CD4-positive, alpha-beta T cell (primary cell): ENCODE measurements at regions not wholly inside any gene's neighbourhood (a gene's known extent, or its start where the extent isn't known, plus 50 kb on each side); places are given as distances from the start of the nearest gene placed in this dataset.

Source experiments
- ATAC-seq: fragments of 200-7000 bp; cut with Tn5 transposase; one replicate; pipeline ENCODE4 v1.10.0; 2022; ENCODE audit warnings: mild to moderate bottlenecking; ENCODE audit not compliant: poor library complexity
- CTCF ChIA-PET: fragments of 350-600 bp; sonication (Branson Sonifier 250); formaldehyde crosslinking; loops from one replicate; lab custom pipeline; 2021; ENCODE audit warnings: antibody characterized with exemption, inconsistent platforms; lab: Charles Lee
- POLR2A ChIA-PET: fragments of 350-600 bp; sonication (Branson Sonifier 250); formaldehyde crosslinking; loops from one replicate; lab custom pipeline; 2021; ENCODE audit warnings: antibody characterized with exemption, inconsistent platforms; lab: Charles Lee
- DNase-seq, 14 experiments: peaks; one replicate each; pipeline ENCODE4 v3.0.0-alpha.2; 2013 to 2020; ENCODE audit warnings: mixed read lengths in 2 of 14
- H3K27ac ChIP-seq, 2 donors: one replicate each; pipeline versions ENCODE4 v1.5.1 to v1.7.0; 2013; ENCODE audit warnings: low read length in 2 of 2, low read depth in 1 of 2, mild to moderate bottlenecking in 1 of 2
- H3K27me3 ChIP-seq, 2 experiments: 1 replicate in 1 of 2; 2 replicates in 1 of 2; pipeline versions ENCODE4 v1.6.1 to v1.7.0; 2013; ENCODE audit warnings: low read length in 2 of 2, control low read depth in 1 of 2, mild to moderate bottlenecking in 1 of 2, moderate library complexity in 1 of 2; ENCODE audit not compliant: insufficient read depth in 2 of 2, control insufficient read depth in 1 of 2
- H3K36me3 ChIP-seq: one replicate; pipeline ENCODE4 v1.6.1; 2013; ENCODE audit warnings: low read length, control low read depth; ENCODE audit not compliant: insufficient read depth
- H3K4me1 ChIP-seq: one replicate; pipeline ENCODE4 v1.6.1; 2013; ENCODE audit warnings: low read length, control low read depth; ENCODE audit not compliant: insufficient read depth
- H3K4me3 ChIP-seq: one replicate; pipeline ENCODE4 v1.5.1; 2013; ENCODE audit warnings: mild to moderate bottlenecking, low read length, moderate library complexity
- H3K9me3 ChIP-seq, 2 experiments: 1 replicate in 1 of 2; 2 replicates in 1 of 2; pipeline versions ENCODE4 v1.6.1 to v1.7.0; 2013; ENCODE audit warnings: low read length in 2 of 2, mild to moderate bottlenecking in 2 of 2, control low read depth in 1 of 2, moderate library complexity in 1 of 2; ENCODE audit not compliant: control insufficient read depth in 1 of 2, insufficient read depth in 1 of 2
- H3K27ac Mint-ChIP-seq: one replicate; pipeline ENCODE4 v1.8.0; 2020; ENCODE audit warnings: mixed read lengths
- H3K27me3 Mint-ChIP-seq: one replicate; pipeline ENCODE4 v1.8.0; 2021; ENCODE audit warnings: mixed read lengths
- H3K36me3 Mint-ChIP-seq: one replicate; pipeline ENCODE4 v1.8.0; 2021; ENCODE audit warnings: low read depth, mixed read lengths
- H3K4me1 Mint-ChIP-seq: one replicate; pipeline ENCODE4 v1.8.0; 2021; ENCODE audit warnings: low read depth, mixed read lengths
- H3K4me3 Mint-ChIP-seq: one replicate; pipeline ENCODE4 v1.8.0; 2020; ENCODE audit warnings: mild to moderate bottlenecking, mixed read lengths
- H3K9me3 Mint-ChIP-seq: one replicate; pipeline ENCODE4 v1.8.0; 2020; ENCODE audit warnings: mixed read lengths
- intact Hi-C, 2 experiments: fragments of 100-400 bp; cut with DNase I in 1 of 2; cut with micrococcal nuclease in 1 of 2; formaldehyde crosslinking; loops; one replicate each; pipeline versions ENCODE4 v1.15.1 to v1.9.0; 2023 to 2025; cut with DNase I, micrococcal nuclease
- TF ChIP-seq, protein P1 (sequence below): fragments of 200-600 bp; IDR thresholded peaks from one replicate; pipeline ENCODE4 v1.8.0; 2022; ENCODE audit warnings: antibody characterized with exemption, mild to moderate bottlenecking

DNA sequence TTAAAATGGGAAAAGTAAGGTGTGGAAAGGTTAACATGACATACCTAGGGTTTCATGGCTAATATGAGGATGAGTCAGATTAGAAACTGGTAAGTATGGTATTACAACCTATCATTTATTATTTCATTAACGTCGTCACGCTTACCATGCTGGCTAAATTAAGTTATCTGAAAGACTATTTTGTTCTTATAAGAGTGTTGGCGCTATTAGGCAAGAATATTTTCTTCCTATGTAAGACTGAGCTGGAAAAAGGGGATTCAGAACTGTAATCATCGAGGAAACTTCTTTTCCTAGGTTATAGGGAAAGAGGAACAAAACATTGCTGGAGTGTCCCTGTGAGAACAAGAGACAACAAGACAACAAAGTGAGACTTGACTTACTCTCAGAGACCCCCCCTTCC is 440.8 kb downstream of the KCNJ2 start:
- POLR2A ChIA-PET, result no interaction called here
- CTCF ChIA-PET, result interaction anchor here (0.8 kb wide), 2 partner anchors 11 to 39 kb away, joined by 3 read pairs; no protein-coding TSS in a partner anchor

DNA sequence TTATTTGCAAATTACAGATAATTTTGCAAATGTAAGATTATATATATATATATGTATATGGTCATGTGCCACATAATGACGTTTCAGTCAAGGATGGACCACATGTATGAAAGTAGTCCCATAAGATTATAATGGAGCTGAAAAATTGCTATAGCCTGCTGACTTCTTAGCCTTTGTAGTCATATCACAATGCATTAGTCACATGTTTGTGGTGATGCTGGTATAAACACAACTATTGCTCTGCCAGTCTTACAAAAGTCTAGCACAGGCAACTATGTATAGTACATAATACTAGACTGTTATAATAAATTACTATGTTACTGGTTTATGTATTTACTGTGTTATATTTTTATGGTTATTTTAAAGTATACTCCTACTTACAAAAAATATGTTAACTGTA is 444.3 kb downstream of the KCNJ2 start:
- POLR2A ChIA-PET, result no interaction called here
- H3K27me3 Mint-ChIP-seq, result no peaks in the 10 kb centered on the region
- intact Hi-C loops, result no loop called here
- no peaks in the 10 kb centered on the region for H3K9me3 Mint-ChIP-seq
- Histone ChIP-seq H3K27me3 (no peaks in the 10 kb centered on the region), H3K36me3 (no peaks in the 10 kb centered on the region), H3K4me3 (no peak overlapping the region), H3K9me3 (no peaks in the 10 kb centered on the region), H3K4me1 (no peaks in the 10 kb centered on the region), H3K27ac (no peak overlapping the region)
- no peak overlapping the region for H3K27ac Mint-ChIP-seq
- ATAC-seq (no peak), DNase-seq (no peak)
- H3K4me3 Mint-ChIP-seq, result no peak overlapping the region
- TF ChIP-seq, protein P1, sequence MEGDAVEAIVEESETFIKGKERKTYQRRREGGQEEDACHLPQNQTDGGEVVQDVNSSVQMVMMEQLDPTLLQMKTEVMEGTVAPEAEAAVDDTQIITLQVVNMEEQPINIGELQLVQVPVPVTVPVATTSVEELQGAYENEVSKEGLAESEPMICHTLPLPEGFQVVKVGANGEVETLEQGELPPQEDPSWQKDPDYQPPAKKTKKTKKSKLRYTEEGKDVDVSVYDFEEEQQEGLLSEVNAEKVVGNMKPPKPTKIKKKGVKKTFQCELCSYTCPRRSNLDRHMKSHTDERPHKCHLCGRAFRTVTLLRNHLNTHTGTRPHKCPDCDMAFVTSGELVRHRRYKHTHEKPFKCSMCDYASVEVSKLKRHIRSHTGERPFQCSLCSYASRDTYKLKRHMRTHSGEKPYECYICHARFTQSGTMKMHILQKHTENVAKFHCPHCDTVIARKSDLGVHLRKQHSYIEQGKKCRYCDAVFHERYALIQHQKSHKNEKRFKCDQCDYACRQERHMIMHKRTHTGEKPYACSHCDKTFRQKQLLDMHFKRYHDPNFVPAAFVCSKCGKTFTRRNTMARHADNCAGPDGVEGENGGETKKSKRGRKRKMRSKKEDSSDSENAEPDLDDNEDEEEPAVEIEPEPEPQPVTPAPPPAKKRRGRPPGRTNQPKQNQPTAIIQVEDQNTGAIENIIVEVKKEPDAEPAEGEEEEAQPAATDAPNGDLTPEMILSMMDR, result no peak
- no peaks in the 10 kb centered on the region for H3K36me3 Mint-ChIP-seq
- no peaks in the 10 kb centered on the region for H3K4me1 Mint-ChIP-seq
- CTCF ChIA-PET, result no interaction called here

More for the DNA sequence above, 440.8 kb downstream of the KCNJ2 start:
- TF ChIP-seq, protein P1, result no peak
- no peak for DNase-seq
- no peaks in the 10 kb centered on the region for H3K4me1 Mint-ChIP-seq
- H3K9me3 ChIP-seq, result no peaks in the 10 kb centered on the region
- intact Hi-C loops, result no loop called here
- no peaks in the 10 kb centered on the region for H3K36me3 ChIP-seq
- H3K4me1 ChIP-seq, result no peaks in the 10 kb centered on the region
- no peaks in the 10 kb centered on the region for H3K27me3 ChIP-seq
- H3K27ac ChIP-seq, result no peak overlapping the region
- no peaks in the 10 kb centered on the region for H3K36me3 Mint-ChIP-seq
- no peaks in the 10 kb centered on the region for H3K9me3 Mint-ChIP-seq
- H3K4me3 ChIP-seq, result no peak overlapping the region
- no peak overlapping the region for H3K4me3 Mint-ChIP-seq
- no peaks in the 10 kb centered on the region for H3K27me3 Mint-ChIP-seq
- H3K27ac Mint-ChIP-seq, result no peak overlapping the region
- no peak for ATAC-seq

DNA sequence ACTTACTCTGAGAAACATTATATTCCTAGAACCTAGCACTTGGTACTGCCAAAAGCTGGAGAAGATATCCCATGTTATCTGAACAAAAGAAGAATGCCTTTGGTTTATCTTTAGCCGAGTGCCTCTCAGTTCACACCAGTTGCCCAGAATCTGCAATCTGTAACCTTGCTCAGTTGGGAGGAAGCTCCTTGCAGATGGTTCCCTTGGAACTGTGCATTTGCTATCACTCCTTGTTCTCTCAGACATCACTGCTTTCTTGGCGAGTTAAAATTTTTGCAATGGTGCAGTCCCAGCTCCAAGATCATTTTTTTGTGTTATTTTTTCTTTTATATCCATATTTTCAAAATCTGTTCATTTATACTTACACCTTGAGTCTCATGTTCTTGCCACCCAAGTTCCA is 446.5 kb downstream of the KCNJ2 start:
- no peaks in the 10 kb centered on the region for H3K4me1 Mint-ChIP-seq
- TF ChIP-seq, protein P1, result no peak
- H3K27ac Mint-ChIP-seq, result no peak overlapping the region
- no peak for DNase-seq
- H3K9me3 Mint-ChIP-seq, result no peaks in the 10 kb centered on the region
- ChIA-PET POLR2A (no interaction called here), CTCF (no interaction called here)
- H3K4me3 ChIP-seq, result no peak overlapping the region
- no peaks in the 10 kb centered on the region for H3K27me3 Mint-ChIP-seq
- ATAC-seq, result no peak
- H3K9me3 ChIP-seq, result peaks cover 0 to 3% of the 10 kb centered on the region in 2 experiments
- H3K4me3 Mint-ChIP-seq, result no peak overlapping the region
- H3K27me3 ChIP-seq, result no peaks in the 10 kb centered on the region
- no peaks in the 10 kb centered on the region for H3K36me3 ChIP-seq
- no peak overlapping the region for H3K27ac ChIP-seq
- no peaks in the 10 kb centered on the region for H3K36me3 Mint-ChIP-seq
- no peaks in the 10 kb centered on the region for H3K4me1 ChIP-seq
- intact Hi-C loops, result no loop called here
